CD4-positive, alpha-beta T cell treated with Interleukin-15 for 1 hour (primary cell): ENCODE measurements at regions not wholly inside any gene's neighbourhood (a gene's known extent, or its start where the extent isn't known, plus 50 kb on each side); places are given as distances from the start of the nearest gene placed in this dataset.
"Not testable (repeated sequence)": the region's sequence is repeated elsewhere in the genome, so short reads cannot be mapped to it uniquely, and the experiment has no call there.

Experiments used
- DNase-seq: peaks from one replicate; pipeline ENCODE4 v3.0.0-alpha.2; 2020

GRCh38 chr12:69030321-69030720 is 97.3 kb upstream of the CPM start:
- DNase-seq: no peak

- no peak for DNase-seq
Observed at GRCh38 chr12:69036533-69036932, 103.6 kb upstream of the CPM start.

DNA sequence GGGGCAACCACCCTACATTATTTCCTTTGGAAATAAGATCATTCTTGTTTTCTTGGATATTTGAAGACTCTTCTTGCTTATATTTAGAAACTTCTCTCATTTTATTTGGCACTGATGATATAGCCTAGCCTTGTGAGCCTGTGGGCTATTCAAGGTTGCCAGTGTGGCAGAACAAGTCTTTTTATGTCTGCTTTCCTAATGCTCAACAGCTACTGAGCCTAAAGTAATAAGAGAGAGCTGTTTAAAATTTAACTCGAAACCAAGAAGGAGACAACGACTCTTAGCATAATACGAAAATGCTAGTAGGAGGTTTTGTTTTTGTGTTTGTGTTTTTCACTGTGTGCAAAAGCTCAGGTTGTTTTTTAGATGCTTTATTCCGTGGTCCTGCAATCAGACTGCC is 104.0 kb upstream of the CPM start:
- no peak for DNase-seq

- DNase-seq: no peak
Observed at GRCh38 chr12:69039911-69040310, 106.9 kb upstream of the CPM start.

GRCh38 chr12:69042557-69042956 is 109.6 kb upstream of the CPM start:
- no peak for DNase-seq

- no peak for DNase-seq
Observed at GRCh38 chr12:69042970-69043369, 110.0 kb upstream of the CPM start.

- DNase-seq: no peak
Observed at GRCh38 chr12:69044887-69045286, 111.9 kb upstream of the CPM start.

DNA sequence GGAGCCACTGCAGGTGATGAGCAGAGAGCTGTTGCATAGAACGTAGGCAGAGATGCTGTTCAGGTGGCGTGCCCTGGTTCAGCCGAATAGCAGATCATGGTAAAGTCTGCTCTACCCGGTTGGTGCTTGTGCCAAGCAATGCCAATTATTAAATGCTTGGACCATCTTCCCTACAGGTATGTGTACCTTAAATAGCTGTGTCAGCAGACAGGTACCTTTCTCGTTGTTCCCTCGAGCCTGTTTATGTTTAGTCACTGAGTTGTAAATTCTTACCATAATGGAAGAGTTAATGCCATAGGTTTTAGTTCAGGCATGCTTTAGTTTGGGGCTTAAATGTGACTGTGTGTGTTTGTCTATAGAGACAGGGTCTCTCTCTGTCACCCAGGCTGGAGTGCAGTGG is 112.5 kb upstream of the CPM start:
- DNase-seq: no peak

- no peak for DNase-seq
Observed at GRCh38 chr12:69046363-69046762, 113.4 kb upstream of the CPM start.

- no peak for DNase-seq
Observed at GRCh38 chr12:69046920-69047319, 113.9 kb upstream of the CPM start.

DNA sequence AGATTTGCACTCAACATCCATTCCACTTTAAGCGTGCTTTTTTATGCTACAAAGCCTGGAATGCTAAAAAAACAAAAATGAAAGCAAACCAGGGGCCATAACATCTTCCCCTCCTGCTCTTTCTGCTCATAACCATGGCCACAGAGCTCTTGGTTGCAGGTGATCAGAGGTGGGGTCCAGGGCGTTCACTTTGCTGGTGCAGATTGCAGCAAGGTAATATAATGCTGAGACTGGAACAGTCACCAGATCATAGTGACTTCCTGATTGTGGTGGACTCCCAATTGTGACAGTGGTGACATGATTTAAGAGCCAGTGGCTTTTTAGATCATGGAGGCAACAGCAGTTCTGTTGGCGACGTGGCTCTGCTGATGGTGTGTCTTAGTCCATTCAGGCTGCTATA is 115.0 kb upstream of the CPM start:
- DNase-seq: no peak

- DNase-seq: not testable (repeated sequence)
Observed at GRCh38 chr12:69049855-69050254, 116.9 kb upstream of the CPM start.

DNA sequence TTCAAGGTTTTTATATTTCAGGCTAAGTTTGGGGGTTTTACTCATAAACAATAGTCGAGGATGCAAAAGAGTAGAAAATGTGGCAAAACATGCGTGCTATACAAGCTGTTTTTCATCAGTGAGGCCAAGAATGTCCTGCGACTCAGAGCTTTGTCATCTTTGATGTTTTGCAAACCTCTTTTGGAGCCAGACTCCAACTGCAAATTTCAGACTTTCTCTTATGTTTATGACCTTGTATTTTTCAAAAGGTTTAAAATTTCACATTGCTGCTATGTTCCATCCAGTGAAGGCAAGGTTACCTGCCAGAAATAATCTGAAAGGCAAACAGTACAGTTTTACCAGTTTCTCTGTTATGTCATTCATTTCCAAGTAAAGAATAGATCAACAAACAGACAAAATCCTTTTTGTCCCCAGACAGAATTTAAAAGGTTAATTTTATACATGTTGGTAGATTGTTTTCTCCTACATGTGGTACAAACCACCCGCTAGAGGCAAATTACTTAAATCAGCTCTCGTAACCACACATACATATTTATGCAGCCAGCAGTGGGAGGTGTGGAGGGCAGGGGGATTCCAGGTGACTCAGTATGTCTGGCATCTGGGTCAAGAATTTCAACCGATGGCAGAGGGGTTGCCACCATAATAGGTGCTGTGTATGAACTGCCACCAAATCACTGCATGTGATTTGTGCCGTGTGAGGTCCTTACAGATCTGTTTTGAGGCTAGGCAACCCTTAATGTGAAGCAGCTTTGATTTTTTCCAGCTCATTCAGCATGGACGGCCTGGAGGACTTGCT is 119.8 kb upstream of the CPM start:
- no peak for DNase-seq

DNA sequence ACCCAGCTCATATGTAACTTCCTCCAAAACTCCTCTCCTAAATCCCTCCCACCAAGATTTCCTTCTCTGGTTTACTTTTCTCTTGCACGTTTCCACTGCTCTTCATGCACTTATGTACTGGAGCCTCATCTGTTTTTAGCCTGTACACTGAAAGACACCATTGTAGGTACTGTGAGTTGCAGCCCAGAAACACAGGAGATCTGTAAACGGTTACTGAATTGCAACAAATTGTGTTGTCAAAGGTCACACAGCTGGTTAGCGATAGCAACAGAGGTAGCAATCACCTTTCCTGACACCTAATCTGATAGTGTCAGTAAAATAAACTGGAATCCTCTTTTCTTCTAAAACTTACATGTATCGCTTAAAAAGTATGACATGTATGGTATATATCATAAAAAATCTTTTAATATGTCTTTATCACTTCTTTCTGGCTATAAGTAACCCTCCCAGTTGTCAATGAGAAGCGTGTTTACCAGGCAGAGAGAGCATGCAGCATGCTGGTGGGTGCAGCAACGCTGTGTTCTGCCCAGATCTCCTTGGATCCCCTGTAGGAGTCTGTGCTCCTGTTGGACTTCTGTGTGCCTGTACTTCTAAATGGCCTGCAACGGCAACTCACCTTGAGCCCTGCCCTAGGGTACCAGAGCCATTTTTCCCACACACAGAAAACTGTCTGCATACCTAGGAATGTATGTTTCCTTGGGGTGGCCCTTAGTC is 121.5 kb upstream of the CPM start:
- DNase-seq: no peak

DNA sequence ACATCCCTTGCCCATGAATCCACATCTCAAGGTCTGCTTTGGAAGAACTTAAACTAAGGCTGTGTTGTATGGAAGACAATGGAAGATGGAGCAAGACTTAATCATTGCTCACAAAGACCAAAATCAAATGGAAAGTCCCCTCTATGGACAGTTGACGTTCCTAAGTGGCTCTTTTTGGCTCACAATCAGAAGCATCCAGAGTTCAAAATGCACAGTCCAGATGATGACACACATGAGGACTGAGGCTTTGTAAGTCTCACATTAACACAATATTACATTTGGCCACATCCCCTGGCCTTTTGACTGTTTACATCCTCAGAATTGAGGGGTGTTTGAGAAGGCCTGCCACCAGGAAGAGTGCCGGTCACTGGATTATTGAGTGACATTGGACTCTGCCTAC is 122.3 kb upstream of the CPM start:
- DNase-seq: no peak

GRCh38 chr12:69055706-69056105 is 122.7 kb upstream of the CPM start:
- no peak for DNase-seq

- no peak for DNase-seq
Observed at GRCh38 chr12:69056743-69057515, 124.0 kb upstream of the CPM start.

DNA sequence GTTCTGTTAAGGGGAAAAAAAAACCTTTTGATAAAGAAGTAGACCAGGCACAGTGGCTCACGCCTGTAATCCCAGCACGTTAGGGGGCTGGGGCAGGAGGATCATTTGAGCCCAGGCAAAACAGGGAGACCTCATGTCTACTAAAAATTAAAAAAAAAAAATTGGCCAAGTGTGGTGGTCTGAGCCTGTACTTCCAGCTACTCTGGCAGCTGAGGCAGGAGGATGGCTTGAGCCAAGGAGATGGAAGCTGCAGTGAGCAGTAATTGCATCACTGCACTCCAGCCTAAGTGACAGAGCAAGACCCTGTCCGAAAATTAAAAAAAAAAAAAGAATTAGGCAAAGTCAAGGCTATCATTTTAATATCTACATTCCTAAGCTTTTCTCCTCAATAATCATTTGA is 124.8 kb upstream of the CPM start:
- no peak for DNase-seq

DNA sequence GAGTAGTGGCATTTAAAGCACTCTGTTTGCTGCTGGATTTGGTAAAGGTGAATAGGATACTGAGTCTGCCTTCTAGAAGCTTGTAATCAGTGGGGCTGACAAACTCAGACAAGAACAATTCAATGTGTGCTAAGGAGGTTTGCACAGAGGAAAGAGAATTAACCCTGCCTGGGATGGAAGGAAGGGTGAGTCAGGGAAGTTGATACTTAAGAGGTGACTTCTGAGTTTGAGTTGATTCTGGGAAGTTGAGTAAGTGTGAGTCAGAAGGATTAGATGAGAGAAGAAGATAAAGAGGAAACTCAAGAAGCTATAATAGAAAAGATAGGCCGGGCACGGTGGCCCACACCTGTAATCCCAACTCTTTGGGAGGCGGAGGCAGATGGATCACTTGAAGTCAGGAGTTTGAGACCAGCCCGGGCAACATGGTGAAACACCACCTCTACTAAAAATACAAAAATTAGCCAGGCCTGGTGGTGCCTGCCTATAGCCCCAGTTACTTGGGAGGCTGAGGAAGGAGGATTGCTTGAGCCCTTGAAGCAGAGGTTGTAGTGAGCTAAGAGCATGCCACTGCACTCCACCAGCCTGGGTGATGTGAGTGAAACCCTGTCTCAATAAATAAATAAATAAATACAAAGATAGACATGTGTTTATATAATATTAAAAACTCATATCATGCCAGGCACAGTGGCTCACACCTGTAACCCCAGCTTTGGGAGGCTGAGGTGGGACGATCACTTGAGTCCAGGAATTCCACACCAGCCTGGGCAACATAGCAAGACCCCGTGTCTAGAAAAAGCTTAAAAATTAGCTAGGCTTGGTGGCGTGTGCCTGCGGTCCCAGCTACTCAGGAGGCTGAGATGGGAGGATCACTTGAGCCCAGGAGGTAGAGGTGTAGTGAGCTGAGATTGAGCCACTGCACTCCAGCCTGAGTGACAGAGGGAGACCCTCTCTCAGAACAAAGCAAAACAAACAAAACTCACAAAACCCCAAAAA is 126.8 kb upstream of the CPM start:
- no peak for DNase-seq

DNA sequence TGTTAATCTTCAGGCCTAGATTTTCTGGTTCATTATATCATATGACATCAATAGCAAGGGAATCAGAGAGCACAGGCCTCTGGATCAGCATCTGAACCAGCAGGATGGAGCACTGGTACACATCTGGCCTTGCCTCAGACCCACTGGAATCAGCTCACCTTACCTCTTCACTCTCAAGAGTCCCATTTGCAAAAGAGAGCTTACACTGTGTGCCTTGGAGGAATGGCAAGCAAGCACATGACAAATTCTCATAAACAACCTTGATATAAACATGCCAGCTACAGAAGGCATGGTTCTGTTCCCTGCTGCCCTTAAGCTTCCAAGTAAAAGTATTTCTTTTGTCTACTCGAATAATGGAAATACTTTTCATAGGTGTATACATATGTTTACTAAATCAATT is 128.6 kb upstream of the CPM start:
- DNase-seq: no peak

DNA sequence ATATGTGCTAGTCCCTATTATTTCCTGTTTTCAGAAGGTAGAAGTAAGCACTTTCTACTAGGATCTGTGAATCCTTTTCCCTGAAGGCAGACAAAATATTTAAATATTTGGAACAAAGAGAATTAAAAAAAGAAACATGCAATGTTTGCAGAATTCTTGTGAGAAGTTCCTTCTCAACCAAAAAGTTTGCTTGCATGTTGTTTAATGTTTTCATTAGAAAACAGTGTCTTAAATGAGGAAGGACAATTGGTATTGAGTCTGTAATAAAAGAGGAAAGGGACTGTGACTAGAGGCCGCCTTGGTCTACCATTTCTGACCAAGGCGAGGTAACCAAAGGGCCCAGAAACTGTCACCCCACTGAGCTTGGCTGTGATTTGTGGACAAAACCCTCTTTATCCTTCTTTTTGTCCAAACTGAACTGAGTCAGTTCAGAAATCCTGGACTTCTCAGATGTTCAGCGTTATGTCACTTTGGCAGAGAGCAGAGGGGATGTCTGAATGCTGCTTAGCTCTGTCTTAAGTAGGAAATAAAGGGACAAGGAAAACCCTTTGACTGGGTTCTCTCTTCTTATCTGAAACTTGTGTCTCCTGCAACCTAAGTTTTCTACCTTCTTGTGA is 129.8 kb upstream of the CPM start:
- no peak for DNase-seq
